NT2/D1 (cell line): ENCODE measurements at regions not wholly inside any gene's neighbourhood (a gene's known extent, or its start where the extent isn't known, plus 50 kb on each side); places are given as distances from the start of the nearest gene placed in this dataset.

Experiments
- SUZ12 ChIP-seq: IDR thresholded peaks from 2 replicates; pipeline ENCODE4 v1.6.1; 2011; ENCODE audit not compliant: insufficient read length, insufficient read depth; ENCODE audit errors: extremely low read depth
- YY1 ChIP-seq: IDR thresholded peaks from 2 replicates; pipeline ENCODE4 v1.6.1; 2011; ENCODE audit not compliant: insufficient read length, insufficient read depth
- ZNF274 ChIP-seq: IDR thresholded peaks from 2 replicates; pipeline ENCODE4 v1.6.1; 2011; ENCODE audit warnings: mild to moderate bottlenecking, low read depth, low read length

- no peak for TF ChIP-seq ZNF274
- TF ChIP-seq YY1, result no peak
- no peak for TF ChIP-seq SUZ12
Measured at GRCh38 chr11:112842151-112842550, 119.1 kb upstream of the NCAM1 start.
